HG02852 (cell line): ENCODE measurements at regions not wholly inside any gene's neighbourhood (a gene's known extent, or its start where the extent isn't known, plus 50 kb on each side); places are given as distances from the start of the nearest gene placed in this dataset.
A peak's percentile ranks its signal among the peaks of the same experiment; 100 is the strongest.
"Not testable (repeated sequence)": the region's sequence is repeated elsewhere in the genome, so short reads cannot be mapped to it uniquely, and the experiment has no call there.

Source experiments
- ATAC-seq: cut with Tn5 transposase; IDR thresholded peaks from one replicate; pipeline ENCODE4 v1.9.1; 2021; ENCODE audit warnings: mild to moderate bottlenecking, moderate library complexity; ENCODE audit not compliant: unreplicated experiment

DNA sequence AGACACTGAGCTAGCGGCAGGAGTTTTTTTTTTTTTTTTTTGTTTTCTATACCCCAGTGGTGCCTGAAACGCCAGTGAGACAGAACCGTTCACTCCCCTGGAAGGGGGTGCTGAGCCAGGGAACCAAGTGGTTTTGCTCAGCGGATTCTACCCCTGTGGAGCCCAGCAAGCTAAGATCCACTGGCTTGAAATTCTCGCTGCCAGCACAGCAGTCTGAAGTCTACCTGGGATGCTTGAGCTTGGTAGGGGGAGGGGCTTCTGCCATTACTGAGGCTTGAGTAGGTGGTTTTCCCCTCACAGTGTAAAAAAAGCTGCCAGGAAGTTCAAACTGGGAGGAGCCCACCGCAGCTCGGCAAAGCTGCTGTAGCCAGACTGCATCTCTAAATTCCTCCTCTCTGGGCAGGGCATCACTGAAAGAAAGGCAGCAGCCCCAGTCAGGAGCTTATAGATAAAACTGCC lies 173.0 kb downstream of the DMAC1 start:
- ATAC-seq = not testable (repeated sequence)

DNA sequence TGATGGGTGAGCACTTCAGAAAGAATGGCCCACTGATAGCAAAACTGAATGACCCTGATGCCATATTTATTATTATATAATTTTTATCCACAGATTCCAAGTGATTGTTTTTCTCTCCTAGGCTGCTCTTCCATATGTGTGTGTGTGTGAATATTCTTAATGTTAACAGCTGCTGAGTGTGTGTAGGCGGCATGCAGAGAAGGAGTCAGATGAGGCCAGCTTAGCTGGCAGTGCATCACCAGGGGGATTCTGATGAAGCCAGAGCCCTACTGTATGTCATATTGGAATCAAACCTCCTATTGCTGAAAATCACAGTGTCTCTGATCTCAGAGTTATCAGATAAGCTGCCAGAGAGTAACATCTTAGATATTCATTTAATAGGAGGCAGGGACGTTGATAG lies 177.1 kb downstream of the DMAC1 start:
- ATAC-seq = no peak

GRCh38 chr9:7615344-7615743 lies 184.2 kb downstream of the DMAC1 start:
- no peak for ATAC-seq

DNA sequence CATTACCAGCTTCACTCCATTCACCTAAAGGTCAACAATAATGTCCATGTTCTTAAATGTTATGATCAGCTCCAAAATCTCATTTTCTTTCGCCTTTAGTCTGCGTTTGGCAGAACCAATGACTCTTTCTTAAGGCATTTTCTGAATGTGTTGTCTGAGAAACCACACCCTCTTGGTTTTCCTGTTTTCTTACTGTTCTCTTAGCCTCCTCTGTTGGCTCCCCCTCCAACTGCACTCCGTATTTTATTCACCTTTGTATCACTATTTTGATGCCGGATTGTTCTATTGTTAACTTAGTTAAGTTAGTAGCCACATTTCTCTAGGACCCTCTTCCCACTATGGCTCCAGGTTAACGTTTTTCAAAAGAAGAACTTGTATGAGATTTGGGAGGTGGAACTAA lies 185.6 kb downstream of the DMAC1 start:
- ATAC-seq = no peak

DNA sequence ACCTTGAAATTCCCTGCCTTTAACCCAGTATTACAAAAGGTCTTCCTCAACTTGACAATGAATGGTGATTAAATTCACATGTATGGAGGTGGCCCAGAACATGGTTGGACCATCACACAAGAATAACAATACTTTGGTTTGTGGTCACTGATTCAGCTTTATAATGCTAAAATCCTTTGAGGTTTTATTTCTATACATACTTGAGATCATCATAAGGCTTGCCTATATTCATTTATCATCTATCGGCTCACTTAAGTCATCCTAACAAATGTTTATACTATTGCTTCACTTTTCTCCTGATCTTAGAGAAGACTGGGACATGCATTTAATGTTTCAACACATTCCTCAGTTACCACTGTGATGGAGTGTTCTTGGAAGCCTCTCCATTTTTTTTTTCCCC lies 191.3 kb downstream of the DMAC1 start:
- ATAC-seq = no peak

GRCh38 chr9:7607421-7607820 lies 192.2 kb downstream of the DMAC1 start:
- ATAC-seq = no peak

- ATAC-seq = no peak
These were observed 193.0 kb downstream of the DMAC1 start for GRCh38 chr9:7606591-7606990.

GRCh38 chr9:7601739-7602138 lies 197.8 kb downstream of the DMAC1 start:
- ATAC-seq = no peak

DNA sequence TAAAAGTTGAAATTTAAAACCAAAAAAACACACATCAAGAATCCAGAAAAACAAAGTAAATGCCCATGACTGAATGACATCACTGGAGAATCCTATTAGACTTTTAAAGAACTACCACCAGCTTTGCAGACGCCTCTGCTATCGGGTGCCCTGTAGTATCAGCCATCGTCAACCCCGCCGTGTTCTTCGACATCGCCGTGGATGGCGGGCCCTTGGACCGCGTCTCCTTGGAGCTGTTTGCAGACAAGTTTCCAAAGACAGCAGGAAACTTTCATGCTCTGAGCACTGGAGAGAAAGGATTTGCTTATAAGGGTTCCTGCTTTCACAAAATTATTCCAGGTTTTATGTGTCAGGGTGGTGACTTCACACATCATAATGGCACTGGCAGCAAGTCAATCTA lies 201.9 kb downstream of the DMAC1 start:
- ATAC-seq = no peak

DNA sequence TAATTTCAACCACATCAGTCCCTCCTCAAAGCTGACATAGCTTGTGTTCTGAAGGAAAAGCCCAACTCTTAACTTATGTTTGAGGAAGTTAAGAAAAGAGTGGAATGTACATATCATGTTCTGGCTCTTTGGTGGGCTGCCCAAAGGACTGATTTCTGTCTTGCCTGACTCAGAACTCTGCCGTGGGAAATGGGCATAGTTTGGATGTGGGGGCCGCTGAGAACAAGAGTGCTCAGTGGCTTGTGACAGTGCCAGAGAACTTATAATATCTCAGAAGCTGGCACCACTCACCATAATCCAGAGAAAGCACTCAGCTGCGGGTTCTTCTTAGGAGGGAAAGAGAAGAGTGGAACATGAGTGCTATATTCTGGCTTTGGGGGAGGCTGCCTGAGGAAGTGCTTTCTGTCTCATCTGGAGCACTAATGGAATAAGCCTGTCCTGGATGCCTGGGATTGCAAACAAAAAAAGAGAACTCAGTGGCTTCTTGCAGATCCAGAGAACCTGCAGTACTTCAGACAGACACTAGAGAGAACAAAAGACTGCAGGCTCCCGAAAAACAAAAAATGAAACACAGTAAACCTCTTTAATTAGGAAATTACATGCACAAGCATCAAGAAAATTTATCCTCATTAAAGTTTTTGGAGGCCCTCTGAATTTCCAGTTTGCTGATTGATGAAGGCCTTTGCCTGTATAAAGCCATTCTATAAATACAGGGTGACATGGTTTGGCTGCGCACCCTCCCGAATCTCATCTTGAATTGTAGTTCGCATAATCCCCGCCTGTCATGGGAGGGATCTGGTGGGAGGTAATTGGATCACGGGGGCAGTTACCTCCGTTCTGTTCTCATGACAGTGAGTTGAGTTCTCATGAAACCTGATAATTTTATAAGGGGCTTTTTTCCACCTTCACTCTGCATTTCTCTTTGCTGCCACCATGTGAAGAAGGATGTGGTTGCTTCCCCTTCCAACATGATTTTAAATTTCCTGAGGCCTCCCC lies 207.0 kb downstream of the DMAC1 start:
- ATAC-seq = no peak

DNA sequence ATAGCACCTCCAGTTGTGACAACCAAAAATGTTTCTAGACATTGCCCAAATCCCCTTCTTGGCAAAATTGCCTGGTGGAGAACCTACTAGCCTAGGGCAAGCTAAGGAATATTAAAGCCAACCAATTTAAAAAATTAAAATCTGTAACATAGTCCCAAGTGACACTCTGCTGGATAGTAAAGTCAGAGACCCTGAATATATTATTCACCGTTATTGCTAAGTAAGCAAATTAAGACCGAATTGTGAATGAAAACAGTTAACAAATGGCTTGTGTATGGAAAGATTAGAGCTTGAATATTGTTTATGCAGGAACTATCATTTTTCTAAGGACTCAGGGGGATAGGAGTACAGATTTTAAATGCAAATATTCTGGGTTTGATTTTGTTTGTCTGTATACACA lies 208.1 kb downstream of the DMAC1 start:
- ATAC-seq = no peak

DNA sequence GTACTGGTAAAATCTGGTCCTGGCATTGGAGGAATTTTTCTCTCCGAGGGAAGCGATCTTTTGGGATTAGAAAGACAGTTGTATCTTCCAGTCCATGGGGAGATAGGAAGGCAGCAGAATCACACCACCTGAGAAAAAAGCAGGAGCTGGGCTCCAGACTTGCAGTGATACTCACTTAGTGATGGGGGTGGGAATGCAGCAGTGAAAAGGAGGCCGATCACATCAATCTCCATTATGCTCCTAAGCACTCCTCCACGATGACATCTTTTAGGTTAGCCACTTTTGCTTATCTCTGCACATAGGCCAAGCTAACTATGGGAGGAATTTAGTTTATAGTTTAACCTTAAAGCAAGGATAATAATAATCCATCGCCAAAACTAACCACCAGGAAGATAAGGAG lies 219.0 kb downstream of the DMAC1 start:
- no peak for ATAC-seq

DNA sequence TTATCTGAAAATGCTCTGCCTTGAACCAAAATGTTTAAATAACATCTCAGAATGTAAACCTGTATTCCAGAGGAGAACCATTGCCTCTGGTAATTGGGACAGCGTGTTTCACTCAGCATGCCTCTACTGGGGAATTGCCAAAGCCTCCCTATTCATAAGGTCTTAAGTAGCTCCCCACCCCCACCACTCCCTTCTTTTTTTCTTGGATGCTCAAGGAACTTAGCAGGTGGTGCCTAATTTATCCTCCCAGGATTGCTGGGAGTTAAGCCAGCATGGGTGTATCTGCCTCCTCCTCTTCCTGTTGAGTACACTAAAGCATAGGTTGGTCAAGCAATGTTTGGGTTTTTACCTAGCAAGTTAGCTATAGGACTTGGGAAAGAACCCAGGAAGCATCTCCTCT lies 220.2 kb downstream of the DMAC1 start:
- no peak for ATAC-seq

GRCh38 chr9:7578951-7579350 lies 220.6 kb downstream of the DMAC1 start:
- no peak for ATAC-seq

- ATAC-seq = peak; percentile 97
These were observed 229.4 kb downstream of the DMAC1 start for GRCh38 chr9:7570107-7570720.

DNA sequence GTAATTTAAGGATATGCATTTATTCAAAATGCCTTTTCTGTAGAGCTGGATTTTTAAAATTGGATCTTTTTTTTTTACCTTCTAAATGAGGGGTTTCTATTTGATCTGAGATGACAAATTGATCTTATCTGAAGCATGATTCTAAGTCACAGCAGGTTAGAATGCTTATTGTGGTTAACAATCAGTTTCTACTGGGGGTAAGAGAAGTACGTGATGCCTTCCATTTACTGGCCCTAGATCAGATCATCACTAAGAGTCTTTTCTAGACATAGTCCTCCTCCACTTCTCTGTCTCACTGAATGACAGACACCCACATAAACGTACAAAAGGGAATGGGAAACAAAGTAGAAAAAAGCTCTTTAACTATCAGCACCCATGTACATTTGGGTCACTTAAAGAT lies 231.9 kb downstream of the DMAC1 start:
- no peak for ATAC-seq

GRCh38 chr9:7561527-7562080 lies 238.0 kb downstream of the DMAC1 start:
- no peak for ATAC-seq

GRCh38 chr9:7560669-7561305 lies 238.8 kb downstream of the DMAC1 start:
- no peak for ATAC-seq

- ATAC-seq = no peak
These were observed 244.9 kb downstream of the DMAC1 start for GRCh38 chr9:7554699-7555098.

DNA sequence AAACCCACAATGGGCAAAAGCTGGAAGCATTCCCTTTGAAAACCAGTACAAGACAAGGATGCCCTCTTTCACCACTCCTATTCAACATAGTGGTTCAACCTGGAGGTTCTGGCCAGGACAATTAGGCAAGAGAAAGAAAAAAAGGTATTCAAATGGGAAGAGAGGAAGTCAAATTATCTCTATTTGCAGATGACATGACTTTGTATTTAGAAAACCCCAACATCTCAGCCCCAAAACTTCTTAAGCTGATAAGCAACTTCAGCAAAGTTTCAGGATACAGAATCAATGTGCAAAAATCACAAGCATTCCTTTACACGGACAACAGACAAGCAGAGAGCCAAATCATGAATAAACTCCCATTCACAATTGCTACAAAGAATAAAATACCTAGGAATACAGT lies 246.9 kb downstream of the DMAC1 start:
- not testable (repeated sequence) for ATAC-seq

GRCh38 chr9:7549249-7549648 lies 250.3 kb downstream of the DMAC1 start:
- ATAC-seq = no peak
